A549 (cell line): ENCODE measurements at regions not wholly inside any gene's neighbourhood (a gene's known extent, or its start where the extent isn't known, plus 50 kb on each side); places are given as distances from the start of the nearest gene placed in this dataset.
"Not testable (repeated sequence)": the region's sequence is repeated elsewhere in the genome, so short reads cannot be mapped to it uniquely, and the experiment has no call there.

Experiments
- CTCF ChIP-seq: fragments of >200 bp; sonication (Bioruptor Twin); formaldehyde crosslinking; IDR thresholded peaks from 3 replicates; pipeline ENCODE4 v1.5.1; 2016
- FOSB ChIP-seq: fragments of 250-450 bp; sonication (Bioruptor Pico); IDR thresholded peaks from 2 replicates; pipeline ENCODE4 v1.5.0; 2020; ENCODE audit warnings: mild to moderate bottlenecking, moderate library complexity
- HEYL ChIP-seq: fragments of 250-450 bp; sonication (Bioruptor Pico); IDR thresholded peaks from 2 replicates; pipeline ENCODE4 v1.8.0; 2021; ENCODE audit warnings: mild to moderate bottlenecking, moderate library complexity
- JUN ChIP-seq, 2 experiments: fragments of >200 bp; sonication (Bioruptor Twin); formaldehyde crosslinking; IDR thresholded peaks; 2 replicates in 1 of 2; 3 replicates in 1 of 2; pipeline ENCODE4 v1.6.1; 2016 to 2017
- JUNB ChIP-seq: fragments of >200 bp; sonication (Bioruptor Twin); formaldehyde crosslinking; IDR thresholded peaks from 2 replicates; pipeline ENCODE4 v1.6.1; 2016
- POLR2A ChIP-seq: IDR thresholded peaks from 2 replicates; pipeline ENCODE4 v1.6.1; 2012; ENCODE audit warnings: mild to moderate bottlenecking, low read length
- RCOR1 ChIP-seq: fragments of 150-350 bp; IDR thresholded peaks from 2 replicates; pipeline ENCODE4 v1.6.1; 2014; ENCODE audit warnings: antibody characterized with exemption, low read length, low read depth
- SMC3 ChIP-seq: fragments of >200 bp; sonication (Bioruptor Twin); formaldehyde crosslinking; IDR thresholded peaks from 3 replicates; pipeline ENCODE4 v1.6.1; 2018; ENCODE audit warnings: inconsistent platforms
- TF ChIP-seq, protein P1 (sequence below): fragments of 200-600 bp; sonication (generic); IDR thresholded peaks from 2 replicates; pipeline ENCODE4 v1.6.1; 2016; ENCODE audit warnings: antibody characterized with exemption, mild to moderate bottlenecking, moderate library complexity
- TF ChIP-seq, protein P2 (sequence below): fragments of 250-450 bp; sonication (Bioruptor Pico); IDR thresholded peaks from 2 replicates; pipeline ENCODE4 v1.5.0; 2021; ENCODE audit warnings: mild to moderate bottlenecking, moderate library complexity, borderline replicate concordance
- TF ChIP-seq, protein P3 (sequence below): fragments of 150-350 bp; IDR thresholded peaks from 2 replicates; pipeline ENCODE4 v1.6.1; 2014; ENCODE audit warnings: low read depth, mild to moderate bottlenecking, low read length

- not testable (repeated sequence) for TF ChIP-seq SMC3; RCOR1; CTCF; HEYL (CRISPR knock-in tag); JUN (IDR thresholded peaks at IDR 0.05); POLR2A; JUNB; FOSB (CRISPR knock-in tag)
- TF ChIP-seq, protein P1, sequence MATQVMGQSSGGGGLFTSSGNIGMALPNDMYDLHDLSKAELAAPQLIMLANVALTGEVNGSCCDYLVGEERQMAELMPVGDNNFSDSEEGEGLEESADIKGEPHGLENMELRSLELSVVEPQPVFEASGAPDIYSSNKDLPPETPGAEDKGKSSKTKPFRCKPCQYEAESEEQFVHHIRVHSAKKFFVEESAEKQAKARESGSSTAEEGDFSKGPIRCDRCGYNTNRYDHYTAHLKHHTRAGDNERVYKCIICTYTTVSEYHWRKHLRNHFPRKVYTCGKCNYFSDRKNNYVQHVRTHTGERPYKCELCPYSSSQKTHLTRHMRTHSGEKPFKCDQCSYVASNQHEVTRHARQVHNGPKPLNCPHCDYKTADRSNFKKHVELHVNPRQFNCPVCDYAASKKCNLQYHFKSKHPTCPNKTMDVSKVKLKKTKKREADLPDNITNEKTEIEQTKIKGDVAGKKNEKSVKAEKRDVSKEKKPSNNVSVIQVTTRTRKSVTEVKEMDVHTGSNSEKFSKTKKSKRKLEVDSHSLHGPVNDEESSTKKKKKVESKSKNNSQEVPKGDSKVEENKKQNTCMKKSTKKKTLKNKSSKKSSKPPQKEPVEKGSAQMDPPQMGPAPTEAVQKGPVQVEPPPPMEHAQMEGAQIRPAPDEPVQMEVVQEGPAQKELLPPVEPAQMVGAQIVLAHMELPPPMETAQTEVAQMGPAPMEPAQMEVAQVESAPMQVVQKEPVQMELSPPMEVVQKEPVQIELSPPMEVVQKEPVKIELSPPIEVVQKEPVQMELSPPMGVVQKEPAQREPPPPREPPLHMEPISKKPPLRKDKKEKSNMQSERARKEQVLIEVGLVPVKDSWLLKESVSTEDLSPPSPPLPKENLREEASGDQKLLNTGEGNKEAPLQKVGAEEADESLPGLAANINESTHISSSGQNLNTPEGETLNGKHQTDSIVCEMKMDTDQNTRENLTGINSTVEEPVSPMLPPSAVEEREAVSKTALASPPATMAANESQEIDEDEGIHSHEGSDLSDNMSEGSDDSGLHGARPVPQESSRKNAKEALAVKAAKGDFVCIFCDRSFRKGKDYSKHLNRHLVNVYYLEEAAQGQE = not testable (repeated sequence)
- TF ChIP-seq, protein P2, sequence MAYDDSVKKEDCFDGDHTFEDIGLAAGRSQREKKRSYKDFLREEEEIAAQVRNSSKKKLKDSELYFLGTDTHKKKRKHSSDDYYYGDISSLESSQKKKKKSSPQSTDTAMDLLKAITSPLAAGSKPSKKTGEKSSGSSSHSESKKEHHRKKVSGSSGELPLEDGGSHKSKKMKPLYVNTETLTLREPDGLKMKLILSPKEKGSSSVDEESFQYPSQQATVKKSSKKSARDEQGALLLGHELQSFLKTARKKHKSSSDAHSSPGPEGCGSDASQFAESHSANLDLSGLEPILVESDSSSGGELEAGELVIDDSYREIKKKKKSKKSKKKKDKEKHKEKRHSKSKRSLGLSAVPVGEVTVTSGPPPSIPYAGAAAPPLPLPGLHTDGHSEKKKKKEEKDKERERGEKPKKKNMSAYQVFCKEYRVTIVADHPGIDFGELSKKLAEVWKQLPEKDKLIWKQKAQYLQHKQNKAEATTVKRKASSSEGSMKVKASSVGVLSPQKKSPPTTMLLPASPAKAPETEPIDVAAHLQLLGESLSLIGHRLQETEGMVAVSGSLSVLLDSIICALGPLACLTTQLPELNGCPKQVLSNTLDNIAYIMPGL = not testable (repeated sequence)
- TF ChIP-seq, protein P3, sequence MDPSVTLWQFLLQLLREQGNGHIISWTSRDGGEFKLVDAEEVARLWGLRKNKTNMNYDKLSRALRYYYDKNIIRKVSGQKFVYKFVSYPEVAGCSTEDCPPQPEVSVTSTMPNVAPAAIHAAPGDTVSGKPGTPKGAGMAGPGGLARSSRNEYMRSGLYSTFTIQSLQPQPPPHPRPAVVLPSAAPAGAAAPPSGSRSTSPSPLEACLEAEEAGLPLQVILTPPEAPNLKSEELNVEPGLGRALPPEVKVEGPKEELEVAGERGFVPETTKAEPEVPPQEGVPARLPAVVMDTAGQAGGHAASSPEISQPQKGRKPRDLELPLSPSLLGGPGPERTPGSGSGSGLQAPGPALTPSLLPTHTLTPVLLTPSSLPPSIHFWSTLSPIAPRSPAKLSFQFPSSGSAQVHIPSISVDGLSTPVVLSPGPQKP = not testable (repeated sequence)
These were observed 213.3 kb downstream of the PTGER3 start for GRCh38 chr1:70834365-70834764.
